GM12878 (cell line): ENCODE measurements at regions not wholly inside any gene's neighbourhood (a gene's known extent, or its start where the extent isn't known, plus 50 kb on each side); places are given as distances from the start of the nearest gene placed in this dataset.

ENCODE experiments used
- ATAC-seq: fragments of 200-7000 bp; cut with Tn5 transposase; 3 replicates; pipeline ENCODE4 v1.9.1; 2020; ENCODE audit warnings: mild to moderate bottlenecking, moderate library complexity
- BruUV-seq: library from RNA; stranded (reverse); fragments of 400-500 nt; replicated peaks from 2 replicates; lab custom pipeline; 2021; lab: Mats Ljungman, UMichigan
- CTCF ChIA-PET: fragments of 300-600 bp; sonication (Branson Sonifier 250); formaldehyde crosslinking; extraction: SDS; loops from one replicate; lab custom pipeline; 2021; ENCODE audit warnings: inconsistent platforms; lab: Yijun Ruan, JAX
- POLR2A ChIA-PET: fragments of 350-600 bp; formaldehyde crosslinking; extraction: SDS; loops from one replicate; lab custom pipeline; 2021; ENCODE audit warnings: inconsistent platforms; lab: Charles Lee
- RAD21 ChIA-PET: fragments of 300-600 bp; sonication (Branson Sonifier 250); formaldehyde crosslinking; loops from one replicate; lab custom pipeline; 2023; ENCODE audit warnings: antibody characterized with exemption; ENCODE audit not compliant: unreplicated experiment; lab: Charles Lee
- SMC1A ChIA-PET: fragments of 300-600 bp; sonication (Branson Sonifier 250); formaldehyde crosslinking; loops from one replicate; lab custom pipeline; 2023; ENCODE audit not compliant: unreplicated experiment, uncharacterized antibody; lab: Charles Lee
- DNase-seq: peaks from one replicate; pipeline ENCODE4 v3.0.0-alpha.2; 2011; ENCODE audit warnings: low read depth, low spot score
- FAIRE-seq: peaks from 3 replicates; lab custom pipeline; 2011; peaks lifted over from hg19 to GRCh38; lab: Jason Lieb, UNC
- H2AFZ ChIP-seq: 2 replicates; pipeline ENCODE4 v1.6.0; 2011; ENCODE audit warnings: low read depth, low read length, control low read depth; ENCODE audit not compliant: control insufficient read depth
- H3K27ac ChIP-seq: 2 replicates; pipeline ENCODE4 v1.5.1; 2011; ENCODE audit warnings: control low read depth; ENCODE audit not compliant: control insufficient read depth, insufficient read depth
- H3K27me3 ChIP-seq, 2 experiments: replicated peaks in 1 of 2; 2 replicates each; pipeline versions ENCODE4 v1.6.0 to v1.6.1; 2011; ENCODE audit warnings: low read length in 1 of 2; ENCODE audit not compliant: control insufficient read depth in 2 of 2, insufficient read depth in 2 of 2
- H3K36me3 ChIP-seq, 2 experiments: 2 replicates each; pipeline ENCODE4 v1.5.1; 2011; ENCODE audit warnings: low read length in 1 of 2; ENCODE audit not compliant: control insufficient read depth in 2 of 2, insufficient read depth in 2 of 2
- H3K4me1 ChIP-seq: 2 replicates; pipeline ENCODE4 v1.6.1; 2011; ENCODE audit warnings: mild to moderate bottlenecking, low read length, moderate library complexity, mixed read lengths; ENCODE audit not compliant: control insufficient read depth, insufficient read depth
- H3K4me2 ChIP-seq: 2 replicates; pipeline ENCODE4 v1.6.0; 2011; ENCODE audit warnings: control low read depth; ENCODE audit not compliant: control insufficient read depth, insufficient read depth
- H3K4me3 ChIP-seq: fragments of 200-600 bp; sonication (generic); 2 replicates; pipeline ENCODE4 v1.5.1; 2016
- H3K79me2 ChIP-seq: 2 replicates; pipeline ENCODE4 v1.6.0; 2011; ENCODE audit warnings: low read length; ENCODE audit not compliant: control insufficient read depth, insufficient read depth
- H3K9ac ChIP-seq: 2 replicates; pipeline ENCODE4 v1.8.0; 2011; ENCODE audit warnings: low read length, control low read depth, mixed read lengths; ENCODE audit not compliant: control insufficient read depth, insufficient read depth
- H3K9me3 ChIP-seq: replicated peaks from 3 replicates; pipeline ENCODE4 v1.5.1; 2011; ENCODE audit warnings: mild to moderate bottlenecking, low read length; ENCODE audit not compliant: control insufficient read depth, insufficient read depth
- H4K20me1 ChIP-seq: 2 replicates; pipeline ENCODE4 v1.6.0; 2011; ENCODE audit not compliant: control insufficient read depth, insufficient read depth
- CEBPZ ChIP-seq: fragments of 150-350 bp; IDR thresholded peaks from 2 replicates; pipeline ENCODE4 v1.6.1; 2016; ENCODE audit warnings: low read depth, low read length
- GATAD2B ChIP-seq: fragments of 450-650 bp; conservative IDR thresholded peaks from 2 replicates; pipeline ENCODE4 v1.6.1; 2017; ENCODE audit warnings: low read depth, mild to moderate bottlenecking, moderate library complexity
- HDGF ChIP-seq: fragments of 450-650 bp; IDR thresholded peaks from 2 replicates; pipeline ENCODE4 v1.6.1; 2016; ENCODE audit warnings: antibody characterized with exemption
- KDM1A ChIP-seq: fragments of 200-600 bp; sonication (generic); IDR thresholded peaks from 2 replicates; pipeline ENCODE4 v1.6.1; 2016; ENCODE audit warnings: borderline replicate concordance
- NFYB ChIP-seq: IDR thresholded peaks from 2 replicates; pipeline ENCODE4 v1.6.1; 2011; ENCODE audit warnings: low read depth, mild to moderate bottlenecking, low read length, improper control_type of control experiment, moderate library complexity; ENCODE audit not compliant: insufficient read depth
- POLR2AphosphoS2 ChIP-seq: IDR thresholded peaks from 2 replicates; pipeline ENCODE4 v1.6.1; 2011; ENCODE audit warnings: low read depth, mild to moderate bottlenecking, low read length, improper control_type of control experiment, moderate library complexity
- SPI1 ChIP-seq: IDR thresholded peaks from 2 replicates; pipeline ENCODE4 v1.6.1; 2011; ENCODE audit warnings: low read depth, mild to moderate bottlenecking, low read length, moderate library complexity, borderline replicate concordance; ENCODE audit not compliant: insufficient read depth
- TCF12 ChIP-seq: IDR thresholded peaks from 2 replicates; pipeline ENCODE4 v1.6.1; 2011; ENCODE audit warnings: low read depth, mild to moderate bottlenecking, low read length
- ZNF622 ChIP-seq: fragments of 450-650 bp; IDR thresholded peaks from 2 replicates; pipeline ENCODE4 v1.6.1; 2017; ENCODE audit warnings: mild to moderate bottlenecking, inconsistent platforms
- WGBS: methylation state at CpG from one replicate; pipeline ENCODE4 v1.1.6; 2016; ENCODE audit warnings: low lambda C conversion rate; ENCODE audit not compliant: insufficient replicate concordance, insufficient coverage; ENCODE audit errors: missing lambda C conversion rate; 5-methylcytosine and 5-hydroxymethylcytosine counted together
- in situ Hi-C: fragments of 300-500 bp; cut with MboI; formaldehyde crosslinking; loops from 9 replicates; pipeline ENCODE4 v1.14.3; 2018; ENCODE audit warnings: mixed read lengths
- intact Hi-C: fragments of 100-400 bp; cut with micrococcal nuclease; formaldehyde crosslinking; loops from one replicate; pipeline ENCODE4 v1.14.2; 2022; ENCODE audit not compliant: unreplicated experiment
- TF ChIP-seq, protein P1 (sequence below): IDR thresholded peaks from 2 replicates; pipeline ENCODE4 v1.6.1; 2011; ENCODE audit warnings: low read depth, mild to moderate bottlenecking, low read length, moderate library complexity, borderline replicate concordance; ENCODE audit errors: extremely low read depth
- TF ChIP-seq, protein P2 (sequence below): IDR thresholded peaks from 2 replicates; pipeline ENCODE4 v1.6.1; 2011; ENCODE audit warnings: borderline replicate concordance, low read depth, mild to moderate bottlenecking, moderate library complexity, low read length; ENCODE audit not compliant: insufficient read depth, poor library complexity, severe bottlenecking
- TF ChIP-seq, protein P3 (sequence below): IDR thresholded peaks from 2 replicates; pipeline ENCODE4 v1.6.1; 2012; ENCODE audit warnings: low read depth, low read length, improper control_type of control experiment
- TF ChIP-seq, protein P4 (sequence below): fragments of 450-650 bp; IDR thresholded peaks from 2 replicates; pipeline ENCODE4 v1.6.1; 2016; ENCODE audit warnings: mild to moderate bottlenecking, moderate library complexity, borderline replicate concordance

DNA sequence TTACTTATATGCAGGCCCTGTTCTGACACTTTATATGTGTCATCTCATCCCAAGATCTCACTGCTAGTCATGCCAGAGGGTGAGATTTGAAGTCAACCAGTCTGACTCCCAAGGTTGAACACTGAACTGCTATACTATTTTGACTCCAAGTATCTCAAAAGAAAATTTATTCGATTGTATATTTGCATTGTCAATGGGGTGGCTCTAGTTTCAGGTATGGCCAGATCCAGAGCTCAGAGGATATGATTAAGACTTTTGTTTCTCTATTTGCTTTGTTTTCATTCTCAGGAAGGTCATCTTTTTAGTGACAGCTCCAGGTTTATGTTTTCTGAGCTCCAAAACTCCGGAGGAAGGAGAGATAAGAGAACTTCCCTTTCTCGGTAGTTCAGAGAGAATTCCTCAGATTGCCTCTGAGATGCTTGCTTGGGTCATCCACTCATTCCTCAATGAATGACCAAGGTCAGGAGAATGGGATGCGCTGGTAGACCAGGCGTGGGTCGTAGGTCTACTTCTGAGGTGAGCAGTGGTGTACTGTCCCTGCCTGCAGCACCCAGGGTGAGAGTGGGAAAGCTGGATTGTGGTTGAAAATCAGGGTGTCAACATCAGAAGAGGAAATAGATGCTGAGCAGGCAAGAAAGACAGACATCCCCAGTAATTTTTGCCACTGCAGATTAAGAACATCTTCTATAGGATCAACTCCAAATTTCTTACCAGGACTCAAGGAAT is 99.3 kb downstream of the PFDN4 start:
- Histone ChIP-seq H3K27me3 (no peaks in the 10 kb centered on the region), H3K9ac (no peak overlapping the region), H3K36me3 (no peaks in the 10 kb centered on the region), H3K4me2 (no peak overlapping the region), H3K9me3 (no peaks in the 10 kb centered on the region), H3K79me2 (no peaks in the 10 kb centered on the region), H3K4me3 (no peak overlapping the region), H4K20me1 (no peaks in the 10 kb centered on the region), H3K27ac (no peak overlapping the region), H3K4me1 (no peaks in the 10 kb centered on the region), H2AFZ (no peak overlapping the region)
- in situ Hi-C loops (no loop called here), intact Hi-C loops (no loop called here)
- ATAC-seq (no peak), FAIRE-seq (no peak), DNase-seq (no peak)
- SMC1A ChIA-PET = no interaction called here
- RAD21 ChIA-PET = no interaction called here
- BruUV-seq = no TSS peak
- POLR2A ChIA-PET = no interaction called here
- CTCF ChIA-PET = no interaction called here
- WGBS = 26% methylated on average over 6 of the region's 6 CpGs
- TF ChIP-seq TCF12 (no peak), HDGF (no peak), CEBPZ (no peak), ZNF622 (no peak), KDM1A (no peak), POLR2AphosphoS2 (no peak), GATAD2B (no peak), SPI1 (no peak), NFYB (no peak)
- TF ChIP-seq, protein P1, sequence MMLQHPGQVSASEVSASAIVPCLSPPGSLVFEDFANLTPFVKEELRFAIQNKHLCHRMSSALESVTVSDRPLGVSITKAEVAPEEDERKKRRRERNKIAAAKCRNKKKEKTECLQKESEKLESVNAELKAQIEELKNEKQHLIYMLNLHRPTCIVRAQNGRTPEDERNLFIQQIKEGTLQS = no peak
- TF ChIP-seq, protein P2, sequence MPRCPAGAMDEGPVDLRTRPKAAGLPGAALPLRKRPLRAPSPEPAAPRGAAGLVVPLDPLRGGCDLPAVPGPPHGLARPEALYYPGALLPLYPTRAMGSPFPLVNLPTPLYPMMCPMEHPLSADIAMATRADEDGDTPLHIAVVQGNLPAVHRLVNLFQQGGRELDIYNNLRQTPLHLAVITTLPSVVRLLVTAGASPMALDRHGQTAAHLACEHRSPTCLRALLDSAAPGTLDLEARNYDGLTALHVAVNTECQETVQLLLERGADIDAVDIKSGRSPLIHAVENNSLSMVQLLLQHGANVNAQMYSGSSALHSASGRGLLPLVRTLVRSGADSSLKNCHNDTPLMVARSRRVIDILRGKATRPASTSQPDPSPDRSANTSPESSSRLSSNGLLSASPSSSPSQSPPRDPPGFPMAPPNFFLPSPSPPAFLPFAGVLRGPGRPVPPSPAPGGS = no peak
- TF ChIP-seq, protein P3, sequence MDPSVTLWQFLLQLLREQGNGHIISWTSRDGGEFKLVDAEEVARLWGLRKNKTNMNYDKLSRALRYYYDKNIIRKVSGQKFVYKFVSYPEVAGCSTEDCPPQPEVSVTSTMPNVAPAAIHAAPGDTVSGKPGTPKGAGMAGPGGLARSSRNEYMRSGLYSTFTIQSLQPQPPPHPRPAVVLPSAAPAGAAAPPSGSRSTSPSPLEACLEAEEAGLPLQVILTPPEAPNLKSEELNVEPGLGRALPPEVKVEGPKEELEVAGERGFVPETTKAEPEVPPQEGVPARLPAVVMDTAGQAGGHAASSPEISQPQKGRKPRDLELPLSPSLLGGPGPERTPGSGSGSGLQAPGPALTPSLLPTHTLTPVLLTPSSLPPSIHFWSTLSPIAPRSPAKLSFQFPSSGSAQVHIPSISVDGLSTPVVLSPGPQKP = no peak
- TF ChIP-seq, protein P4, sequence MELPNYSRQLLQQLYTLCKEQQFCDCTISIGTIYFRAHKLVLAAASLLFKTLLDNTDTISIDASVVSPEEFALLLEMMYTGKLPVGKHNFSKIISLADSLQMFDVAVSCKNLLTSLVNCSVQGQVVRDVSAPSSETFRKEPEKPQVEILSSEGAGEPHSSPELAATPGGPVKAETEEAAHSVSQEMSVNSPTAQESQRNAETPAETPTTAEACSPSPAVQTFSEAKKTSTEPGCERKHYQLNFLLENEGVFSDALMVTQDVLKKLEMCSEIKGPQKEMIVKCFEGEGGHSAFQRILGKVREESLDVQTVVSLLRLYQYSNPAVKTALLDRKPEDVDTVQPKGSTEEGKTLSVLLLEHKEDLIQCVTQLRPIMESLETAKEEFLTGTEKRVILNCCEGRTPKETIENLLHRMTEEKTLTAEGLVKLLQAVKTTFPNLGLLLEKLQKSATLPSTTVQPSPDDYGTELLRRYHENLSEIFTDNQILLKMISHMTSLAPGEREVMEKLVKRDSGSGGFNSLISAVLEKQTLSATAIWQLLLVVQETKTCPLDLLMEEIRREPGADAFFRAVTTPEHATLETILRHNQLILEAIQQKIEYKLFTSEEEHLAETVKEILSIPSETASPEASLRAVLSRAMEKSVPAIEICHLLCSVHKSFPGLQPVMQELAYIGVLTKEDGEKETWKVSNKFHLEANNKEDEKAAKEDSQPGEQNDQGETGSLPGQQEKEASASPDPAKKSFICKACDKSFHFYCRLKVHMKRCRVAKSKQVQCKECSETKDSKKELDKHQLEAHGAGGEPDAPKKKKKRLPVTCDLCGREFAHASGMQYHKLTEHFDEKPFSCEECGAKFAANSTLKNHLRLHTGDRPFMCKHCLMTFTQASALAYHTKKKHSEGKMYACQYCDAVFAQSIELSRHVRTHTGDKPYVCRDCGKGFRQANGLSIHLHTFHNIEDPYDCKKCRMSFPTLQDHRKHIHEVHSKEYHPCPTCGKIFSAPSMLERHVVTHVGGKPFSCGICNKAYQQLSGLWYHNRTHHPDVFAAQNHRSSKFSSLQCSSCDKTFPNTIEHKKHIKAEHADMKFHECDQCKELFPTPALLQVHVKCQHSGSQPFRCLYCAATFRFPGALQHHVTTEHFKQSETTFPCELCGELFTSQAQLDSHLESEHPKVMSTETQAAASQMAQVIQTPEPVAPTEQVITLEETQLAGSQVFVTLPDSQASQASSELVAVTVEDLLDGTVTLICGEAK = no peak
